ENCODE measurements at regions not wholly inside any gene's neighbourhood (a gene's known extent, or its start where the extent isn't known, plus 50 kb on each side); places are given as distances from the start of the nearest gene placed in this dataset.

GRCh38 chr3:117367861-117368260 is 658.3 kb downstream of the TUSC7 start:
- DNase-seq (ENCODE audit: low read depth in 1 of 2, low spot score in 1 of 2), result no peak

GRCh38 chr3:117380631-117381030 is 671.1 kb downstream of the TUSC7 start:
- no peak for DNase-seq (ENCODE audit: low read depth in 1 of 2, low spot score in 1 of 2)

GRCh38 chr3:117393119-117393518 is 683.5 kb downstream of the TUSC7 start:
- DNase-seq (ENCODE audit: low read depth in 1 of 2, low spot score in 1 of 2), result no peak

- no peak for DNase-seq (ENCODE audit: low read depth in 1 of 2, low spot score in 1 of 2)
Observed at GRCh38 chr3:117398141-117398899, 688.7 kb downstream of the TUSC7 start.

GRCh38 chr3:117399311-117400078 is 689.9 kb downstream of the TUSC7 start:
- DNase-seq (ENCODE audit: low read depth in 1 of 2, low spot score in 1 of 2), result no peak

- DNase-seq (ENCODE audit: low read depth in 1 of 2, low spot score in 1 of 2), result no peak
Observed at GRCh38 chr3:117400303-117400702, 690.7 kb downstream of the TUSC7 start.

- no peak for DNase-seq (ENCODE audit: low read depth in 1 of 2, low spot score in 1 of 2)
Observed at GRCh38 chr3:117404141-117404540, 694.6 kb downstream of the TUSC7 start.

- no peak for DNase-seq (ENCODE audit: low read depth in 1 of 2, low spot score in 1 of 2)
Observed at GRCh38 chr3:117404730-117405129, 695.2 kb downstream of the TUSC7 start.

GRCh38 chr3:117405359-117405758 is 695.8 kb downstream of the TUSC7 start:
- DNase-seq (ENCODE audit: low read depth in 1 of 2, low spot score in 1 of 2), result no peak

- no peak for DNase-seq (ENCODE audit: low read depth in 1 of 2, low spot score in 1 of 2)
Observed at GRCh38 chr3:117407317-117407716, 697.7 kb downstream of the TUSC7 start.

GRCh38 chr3:117408811-117409210 is 699.2 kb downstream of the TUSC7 start:
- DNase-seq (ENCODE audit: low read depth in 1 of 2, low spot score in 1 of 2), result no peak

- DNase-seq (ENCODE audit: low read depth in 1 of 2, low spot score in 1 of 2), result no peak
Observed at GRCh38 chr3:117409256-117409655, 699.7 kb downstream of the TUSC7 start.

GRCh38 chr3:117409701-117410459 is 700.3 kb downstream of the TUSC7 start:
- no peak for DNase-seq (ENCODE audit: low read depth in 1 of 2, low spot score in 1 of 2)

GRCh38 chr3:117411971-117412370 is 702.4 kb downstream of the TUSC7 start:
- DNase-seq (ENCODE audit: low read depth in 1 of 2, low spot score in 1 of 2), result no peak

GRCh38 chr3:117417411-117417810 is 707.8 kb downstream of the TUSC7 start:
- no peak for DNase-seq (ENCODE audit: low read depth in 1 of 2, low spot score in 1 of 2)

- no peak for DNase-seq (ENCODE audit: low read depth in 1 of 2, low spot score in 1 of 2)
Observed at GRCh38 chr3:117427081-117427480, 717.5 kb downstream of the TUSC7 start.

- no peak for DNase-seq (ENCODE audit: low read depth in 1 of 2, low spot score in 1 of 2)
Observed at GRCh38 chr3:117433427-117433826, 723.8 kb downstream of the TUSC7 start.

- DNase-seq (ENCODE audit: low read depth in 1 of 2, low spot score in 1 of 2), result no peak
Observed at GRCh38 chr3:117434661-117435412, 725.3 kb downstream of the TUSC7 start.

GRCh38 chr3:117435506-117435905 is 725.9 kb downstream of the TUSC7 start:
- DNase-seq (ENCODE audit: low read depth in 1 of 2, low spot score in 1 of 2), result no peak

GRCh38 chr3:117439812-117440211 is 730.2 kb downstream of the TUSC7 start:
- DNase-seq (ENCODE audit: low read depth in 1 of 2, low spot score in 1 of 2), result no peak

- DNase-seq (ENCODE audit: low read depth in 1 of 2, low spot score in 1 of 2), result no peak
Observed at GRCh38 chr3:117441851-117442250, 732.3 kb downstream of the TUSC7 start.

All from activated CD4-positive, alpha-beta T cell treated with anti-CD3 and anti-CD28 coated beads, Interleukin-2, amount 50 U/mL, for 24 hours (primary cell).